K562 (cell line): ENCODE measurements at regions not wholly inside any gene's neighbourhood (a gene's known extent, or its start where the extent isn't known, plus 50 kb on each side); places are given as distances from the start of the nearest gene placed in this dataset.
"Not testable (repeated sequence)": the region's sequence is repeated elsewhere in the genome, so short reads cannot be mapped to it uniquely, and the experiment has no call there.

Experiments
- ATF1 ChIP-seq, 2 experiments: fragments of 450-650 bp in 1 of 2; IDR thresholded peaks; 2 replicates each; pipeline ENCODE4 v1.6.1; 2016; ENCODE audit warnings: missing compliant biosample characterization in 1 of 2, missing genetic modification characterization in 1 of 2
- ATF7 ChIP-seq: fragments of 450-650 bp; IDR thresholded peaks from 2 replicates; pipeline ENCODE4 v1.7.1; 2014; ENCODE audit warnings: mild to moderate bottlenecking, moderate library complexity
- E2F6 ChIP-seq, 2 experiments: IDR thresholded peaks; 2 replicates each; pipeline ENCODE4 v1.6.1; 2011; ENCODE audit warnings: borderline replicate concordance in 1 of 2, control low read depth in 1 of 2, low read depth in 1 of 2, low read length in 1 of 2, mild to moderate bottlenecking in 1 of 2, mixed read lengths in 1 of 2, moderate library complexity in 1 of 2; ENCODE audit not compliant: insufficient read depth in 1 of 2, insufficient read length in 1 of 2, poor library complexity in 1 of 2, severe bottlenecking in 1 of 2; ENCODE audit errors: extremely low read depth in 1 of 2
- ELF1 ChIP-seq: fragments of 200-800 bp; sonication (Bioruptor generic); IDR thresholded peaks from 2 replicates; pipeline ENCODE4 v1.6.1; 2016; ENCODE audit warnings: missing genetic modification characterization, missing compliant biosample characterization
- ESRRA ChIP-seq: fragments of 450-650 bp; IDR thresholded peaks from 2 replicates; pipeline ENCODE4 v1.6.1; 2014; ENCODE audit warnings: low read depth, mild to moderate bottlenecking, moderate library complexity, borderline replicate concordance
- GMEB1 ChIP-seq: fragments of 250-450 bp; sonication (Bioruptor Pico); IDR thresholded peaks from 2 replicates; pipeline ENCODE4 v1.4.0; 2020; ENCODE audit warnings: mild to moderate bottlenecking
- MNT ChIP-seq, 2 experiments: fragments of 450-650 bp; conservative IDR thresholded peaks; 2 replicates each; pipeline ENCODE4 v1.6.1; 2017; ENCODE audit warnings: mild to moderate bottlenecking in 2 of 2, moderate library complexity in 2 of 2
- NRF1 ChIP-seq, 2 experiments: fragments of 450-650 bp; IDR thresholded peaks in 1 of 2; conservative IDR thresholded peaks in 1 of 2; 2 replicates each; pipeline ENCODE4 v1.6.1; 2014; ENCODE audit warnings: mild to moderate bottlenecking in 2 of 2
- POLR2A ChIP-seq: fragments of 450-650 bp; conservative IDR thresholded peaks from 2 replicates; pipeline ENCODE4 v1.6.1; 2016
- ZBTB40 ChIP-seq, 2 experiments: fragments of 450-650 bp in 1 of 2; sonication (generic) in 1 of 2; formaldehyde crosslinking in 1 of 2; IDR thresholded peaks; 2 replicates each; pipeline versions ENCODE4 v1.7.1 to v1.9.0; 2016 to 2022; ENCODE audit warnings: inconsistent platforms in 1 of 2, mild to moderate bottlenecking in 1 of 2, missing genetic modification reagents in 1 of 2
- TF ChIP-seq, protein P1 (sequence below): fragments of 200-800 bp; sonication (Bioruptor generic); IDR thresholded peaks from 2 replicates; pipeline ENCODE4 v1.6.1; 2017; ENCODE audit warnings: missing genetic modification characterization, missing compliant biosample characterization

DNA sequence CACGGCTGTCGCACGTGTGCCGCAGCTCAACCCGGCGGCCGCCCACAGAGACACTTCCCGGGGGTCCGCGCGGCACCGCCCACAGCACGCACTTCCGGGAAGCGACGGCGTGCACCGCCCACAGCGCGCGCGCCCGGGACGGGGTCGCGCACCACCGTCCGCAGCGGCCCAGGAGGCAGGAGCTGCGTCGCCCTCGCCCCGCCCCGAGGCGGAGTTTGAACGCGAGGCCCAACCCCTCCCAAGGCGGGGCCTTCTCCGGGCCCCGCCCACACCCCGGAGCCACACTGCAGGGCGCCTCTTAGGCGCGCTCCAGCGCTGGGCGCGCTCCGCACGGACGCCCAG lies 5366.8 kb upstream of the TPTE start (continued):
- TF ChIP-seq, protein P1, sequence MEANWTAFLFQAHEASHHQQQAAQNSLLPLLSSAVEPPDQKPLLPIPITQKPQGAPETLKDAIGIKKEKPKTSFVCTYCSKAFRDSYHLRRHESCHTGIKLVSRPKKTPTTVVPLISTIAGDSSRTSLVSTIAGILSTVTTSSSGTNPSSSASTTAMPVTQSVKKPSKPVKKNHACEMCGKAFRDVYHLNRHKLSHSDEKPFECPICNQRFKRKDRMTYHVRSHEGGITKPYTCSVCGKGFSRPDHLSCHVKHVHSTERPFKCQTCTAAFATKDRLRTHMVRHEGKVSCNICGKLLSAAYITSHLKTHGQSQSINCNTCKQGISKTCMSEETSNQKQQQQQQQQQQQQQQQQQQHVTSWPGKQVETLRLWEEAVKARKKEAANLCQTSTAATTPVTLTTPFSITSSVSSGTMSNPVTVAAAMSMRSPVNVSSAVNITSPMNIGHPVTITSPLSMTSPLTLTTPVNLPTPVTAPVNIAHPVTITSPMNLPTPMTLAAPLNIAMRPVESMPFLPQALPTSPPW: 0 out of 2 replicates have a peak, but pooled peaks have one; percentile 9
- TF ChIP-seq ZBTB40 (IDR thresholded peaks at IDR 0.05) (peak; percentile 61; the same call in 1 of the 2 replicates), POLR2A (peak; percentile 51; the same call in 1 of the 2 replicates), ESRRA (peak; percentile 37; the same call in 1 of the 2 replicates), ATF1 (tag; IDR thresholded peaks at IDR 0.05) (peak; percentile 64), MNT (conservative IDR thresholded peaks at IDR 0.05) (0 out of 4 replicates have a peak, but pooled peaks of 1 of the 2 experiments have one; percentile 51), GMEB1 (CRISPR knock-in tag) (peak; percentile 32; the same call in 1 of the 2 replicates), ATF7 (peak; percentile 46; the same call in 1 of the 2 replicates), ELF1 (tag) (peak; percentile 67), E2F6 (IDR thresholded peaks at IDR 0.05; ENCODE audit: borderline replicate concordance in 1 of 2, extremely low read depth in 1 of 2, insufficient read depth in 1 of 2, insufficient read length in 1 of 2, low read depth in 1 of 2, low read length in 1 of 2, poor library complexity in 1 of 2, severe bottlenecking in 1 of 2) (peak in 1 of 2 experiments; percentile 19), NRF1 (conservative IDR thresholded peaks at IDR 0.05 in 1 of 2, IDR thresholded peaks at IDR 0.05 in 1 of 2) (peak; percentile 80 to 81)
- not testable (repeated sequence) for TF ChIP-seq ZBTB40, ATF1 (CRISPR knock-in tag; IDR thresholded peaks at IDR 0.05)
